K562 (cell line): ENCODE measurements at regions not wholly inside any gene's neighbourhood (a gene's known extent, or its start where the extent isn't known, plus 50 kb on each side); places are given as distances from the start of the nearest gene placed in this dataset.

Experiments used
- ATAC-seq: fragments of 200-7000 bp; cut with Tn5 transposase; 3 replicates; pipeline ENCODE4 v1.9.1; 2020; ENCODE audit warnings: moderate library complexity
- BruUV-seq: library from RNA; stranded (reverse); fragments of 400-500 nt; replicated peaks from 2 replicates; lab custom pipeline; 2021; lab: Mats Ljungman, UMichigan
- CTCF ChIA-PET: fragments of 300-600 bp; formaldehyde crosslinking; extraction: SDS; loops from one replicate; lab custom pipeline; 2021; ENCODE audit warnings: low intra/inter-chr PET ratio; lab: Yijun Ruan, JAX
- POLR2A ChIA-PET: fragments of 300-600, 350-650 bp; sonication (Branson Sonifier 250); formaldehyde crosslinking; extraction: SDS; loops from one replicate; lab custom pipeline; 2021; ENCODE audit warnings: antibody characterized with exemption, inconsistent platforms; lab: Yijun Ruan, JAX
- DNase-seq, 4 experiments: peaks; one replicate each; pipeline versions ENCODE4 v3.0.0 to v3.0.0-alpha.2; 2011 to 2018; ENCODE audit warnings: low spot score in 3 of 4, mixed read lengths in 3 of 4; ENCODE audit errors: extremely low read depth in 1 of 4
- FAIRE-seq: peaks from 2 replicates; lab custom pipeline; 2011; peaks lifted over from hg19 to GRCh38; lab: Jason Lieb, UNC
- H2AFZ ChIP-seq: 2 replicates; pipeline ENCODE4 v1.6.0; 2011; ENCODE audit warnings: low read depth, low read length, control low read depth, inconsistent platforms
- H3K27ac ChIP-seq: fragments of 200-600 bp; 3 replicates; pipeline ENCODE4 v1.8.0; 2011; ENCODE audit warnings: low read depth, mild to moderate bottlenecking, control low read depth, inconsistent platforms, low read length, moderate library complexity, mixed read lengths; ENCODE audit errors: extremely low read depth
- H3K27me3 ChIP-seq, 2 experiments: fragments of 300-600 bp in 1 of 2; 2 replicates in 1 of 2; 3 replicates in 1 of 2; pipeline versions ENCODE4 v1.6.0 to v1.8.0; 2011; ENCODE audit warnings: inconsistent platforms in 2 of 2, low read length in 2 of 2, mild to moderate bottlenecking in 1 of 2, mixed read lengths in 1 of 2, moderate library complexity in 1 of 2; ENCODE audit not compliant: control insufficient read depth in 2 of 2, insufficient read depth in 2 of 2
- H3K36me3 ChIP-seq: fragments of 300-600 bp; 3 replicates; pipeline ENCODE4 v1.8.0; 2011; ENCODE audit warnings: mild to moderate bottlenecking, low read length, inconsistent platforms; ENCODE audit not compliant: control insufficient read depth, insufficient read depth
- H3K4me1 ChIP-seq, 2 experiments: fragments of 200-600 bp in 1 of 2; replicated peaks in 1 of 2; 2 replicates in 1 of 2; 3 replicates in 1 of 2; pipeline versions ENCODE4 v1.5.1 to v1.8.0; 2011; ENCODE audit warnings: inconsistent platforms in 2 of 2, low read length in 2 of 2, mild to moderate bottlenecking in 1 of 2, mixed read lengths in 1 of 2, moderate library complexity in 1 of 2; ENCODE audit not compliant: control insufficient read depth in 2 of 2, insufficient read depth in 2 of 2
- H3K4me2 ChIP-seq: 2 replicates; pipeline ENCODE4 v1.6.1; 2011; ENCODE audit warnings: low read length, control low read depth, inconsistent platforms, mixed read lengths; ENCODE audit not compliant: insufficient read depth
- H3K4me3 ChIP-seq: fragments of 200-600 bp; sonication (generic), shearing (Covaris generic); 2 replicates; pipeline ENCODE4 v1.5.1; 2016; ENCODE audit warnings: control low read depth, inconsistent platforms
- H3K79me2 ChIP-seq: fragments of 200-600 bp; 3 replicates; pipeline ENCODE4 v1.8.0; 2011; ENCODE audit warnings: low read length, inconsistent platforms; ENCODE audit not compliant: control insufficient read depth, insufficient read depth
- H3K9ac ChIP-seq, 2 experiments: 2 replicates each; pipeline versions ENCODE4 v1.6.0 to v1.6.1; 2011; ENCODE audit warnings: low read depth in 2 of 2, low read length in 2 of 2, control low read depth in 1 of 2, inconsistent platforms in 1 of 2, mild to moderate bottlenecking in 1 of 2, mixed read lengths in 1 of 2; ENCODE audit not compliant: insufficient read depth in 1 of 2
- H3K9me1 ChIP-seq: one replicate; pipeline ENCODE4 v1.6.0; 2011; ENCODE audit warnings: inconsistent platforms, mild to moderate bottlenecking, low read length, moderate library complexity; ENCODE audit not compliant: control insufficient read depth, insufficient read depth
- H3K9me3 ChIP-seq: replicated peaks from 2 replicates; pipeline ENCODE4 v1.5.1; 2011; ENCODE audit warnings: low read depth, low read length, inconsistent platforms; ENCODE audit not compliant: control insufficient read depth, insufficient read depth
- H4K20me1 ChIP-seq: replicated peaks from 2 replicates; pipeline ENCODE4 v1.6.1; 2011; ENCODE audit warnings: low read length, inconsistent platforms, mixed read lengths; ENCODE audit not compliant: control insufficient read depth, insufficient read depth
- CTCF ChIP-seq, 3 experiments: IDR thresholded peaks in 2 of 3; conservative IDR thresholded peaks in 1 of 3; 2 replicates each; pipeline ENCODE4 v1.5.1; 2011 to 2012; ENCODE audit warnings: low read length in 3 of 3, mild to moderate bottlenecking in 3 of 3, control low read depth in 2 of 3, improper control_type of control experiment in 1 of 3, inconsistent platforms in 1 of 3, low read depth in 1 of 3, mixed read lengths in 1 of 3, moderate library complexity in 1 of 3; ENCODE audit not compliant: insufficient read depth in 2 of 3
- DPF2 ChIP-seq: fragments of 450-650 bp; IDR thresholded peaks from 2 replicates; pipeline ENCODE4 v1.6.1; 2016
- PURB ChIP-seq: sonication (generic); formaldehyde crosslinking; IDR thresholded peaks from 2 replicates; pipeline ENCODE4 v1.9.0; 2021; ENCODE audit warnings: low read depth, mild to moderate bottlenecking, missing genetic modification reagents
- ZNF134 ChIP-seq: fragments of 250-450 bp; sonication (Bioruptor Pico); conservative IDR thresholded peaks from 2 replicates; pipeline ENCODE4 v1.4.0; 2020
- ZNF785 ChIP-seq: fragments of 250-450 bp; sonication (Bioruptor Pico); IDR thresholded peaks from 2 replicates; pipeline ENCODE4 v1.4.0; 2020; ENCODE audit warnings: mild to moderate bottlenecking
- WGBS: fragments of 100-300 bp; shearing (Covaris generic); methylation state at CpG from one replicate; pipeline ENCODE4 v1.1.6; 2016; ENCODE audit warnings: low coverage, mixed read lengths; ENCODE audit not compliant: insufficient coverage; ENCODE audit errors: missing lambda C conversion rate; 5-methylcytosine and 5-hydroxymethylcytosine counted together
- in situ Hi-C: fragments of 300-500 bp; cut with MboI; formaldehyde crosslinking; loops from 4 replicates; pipeline ENCODE4 v1.15.0; 2018; ENCODE audit warnings: inconsistent platforms, mixed read lengths
- intact Hi-C: fragments of 100-400 bp; cut with micrococcal nuclease; formaldehyde crosslinking; loops from 2 replicates; pipeline ENCODE4 v1.14.2; 2022
- TF ChIP-seq, protein P1 (sequence below): fragments of 450-650 bp; IDR thresholded peaks from 2 replicates; pipeline ENCODE4 v1.6.1; 2016

- Histone ChIP-seq H3K9me1 (no peaks in the 10 kb centered on the region), H3K9ac (no peak overlapping the region), H3K27me3 (no peaks in the 10 kb centered on the region), H3K4me1 (no peaks in the 10 kb centered on the region), H3K36me3 (no peaks in the 10 kb centered on the region)
- BruUV-seq: no TSS peak
- no peak for FAIRE-seq
- TF ChIP-seq DPF2 (no peak), PURB (CRISPR knock-in tag) (no peak), ZNF134 (CRISPR knock-in tag) (no peak)
- TF ChIP-seq, protein P1, sequence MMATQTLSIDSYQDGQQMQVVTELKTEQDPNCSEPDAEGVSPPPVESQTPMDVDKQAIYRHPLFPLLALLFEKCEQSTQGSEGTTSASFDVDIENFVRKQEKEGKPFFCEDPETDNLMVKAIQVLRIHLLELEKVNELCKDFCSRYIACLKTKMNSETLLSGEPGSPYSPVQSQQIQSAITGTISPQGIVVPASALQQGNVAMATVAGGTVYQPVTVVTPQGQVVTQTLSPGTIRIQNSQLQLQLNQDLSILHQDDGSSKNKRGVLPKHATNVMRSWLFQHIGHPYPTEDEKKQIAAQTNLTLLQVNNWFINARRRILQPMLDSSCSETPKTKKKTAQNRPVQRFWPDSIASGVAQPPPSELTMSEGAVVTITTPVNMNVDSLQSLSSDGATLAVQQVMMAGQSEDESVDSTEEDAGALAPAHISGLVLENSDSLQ: no peak
- TF ChIP-seq, all 486 proteins: peak for 0
- ChIA-PET POLR2A (no interaction called here), CTCF (no interaction called here)
- Histone ChIP-seq H4K20me1 (no peaks in the 10 kb centered on the region), H3K4me2 (no peak overlapping the region), H3K4me3 (no peak overlapping the region), H3K79me2 (no peaks in the 10 kb centered on the region), H2AFZ (no peak overlapping the region), H3K9me3 (no peaks in the 10 kb centered on the region), H3K27ac (no peak overlapping the region)
- intact Hi-C loops: no loop called here
- in situ Hi-C loops: no loop called here
- DNase-seq (no peak), ATAC-seq (no peak)
- WGBS: 0% methylated on average over 2 of the region's 2 CpGs
Observed at GRCh38 chr6:40036186-40036585, 101.9 kb upstream of the MOCS1 start.

- WGBS: 11% methylated on average over 1 of the region's 1 CpG
- intact Hi-C loops (no loop called here), in situ Hi-C loops (no loop called here)
- H3K4me1 ChIP-seq: no peaks in the 10 kb centered on the region
- TF ChIP-seq CTCF (IDR thresholded peaks at IDR 0.05 in 2 of 3, conservative IDR thresholded peaks at IDR 0.05 in 1 of 3; ENCODE audit: insufficient read depth in 2 of 3, low read depth in 1 of 3, low read length in 3 of 3) (0 out of 6 replicates have a peak, but pooled peaks of 1 of the 3 experiments have one; percentile 9), ZNF785 (CRISPR knock-in tag) (no peak)
- FAIRE-seq: no peak
- no peaks in the 10 kb centered on the region for H3K79me2 ChIP-seq
- H3K9me3 ChIP-seq: no peaks in the 10 kb centered on the region
- DNase-seq: no peak
- CTCF ChIA-PET: no interaction called here
- no peak overlapping the region for H3K27ac ChIP-seq
- POLR2A ChIA-PET: interaction anchor here (1.2 kb wide), 1 partner anchor 9 kb away, joined by 4 read pairs; no protein-coding TSS in a partner anchor
- ATAC-seq: no peak
- no peaks in the 10 kb centered on the region for H3K36me3 ChIP-seq
- H3K4me2 ChIP-seq: no peak overlapping the region
- H3K27me3 ChIP-seq: no peaks in the 10 kb centered on the region
- no peak overlapping the region for H3K9ac ChIP-seq
- no peaks in the 10 kb centered on the region for H4K20me1 ChIP-seq
- no peak overlapping the region for H3K4me3 ChIP-seq
- no peaks in the 10 kb centered on the region for H3K9me1 ChIP-seq
- no TSS peak for BruUV-seq
- H2AFZ ChIP-seq: no peak overlapping the region
Observed at GRCh38 chr6:40028449-40028848, 94.2 kb upstream of the MOCS1 start.
